LNCaP clone FGC (cell line): ENCODE measurements at regions not wholly inside any gene's neighbourhood (a gene's known extent, or its start where the extent isn't known, plus 50 kb on each side); places are given as distances from the start of the nearest gene placed in this dataset.

Experiments used
- DNase-seq: peaks from one replicate; pipeline ENCODE4 v3.0.0-alpha.2; 2011; ENCODE audit warnings: low read depth
- H3K4me3 ChIP-seq: 2 replicates; pipeline ENCODE4 v1.5.1; 2011; ENCODE audit warnings: mild to moderate bottlenecking, low read depth, low read length, control low read depth
- TF ChIP-seq, protein P1 (sequence below): IDR thresholded peaks from 2 replicates; pipeline ENCODE4 v1.5.1; 2012; ENCODE audit warnings: mild to moderate bottlenecking; ENCODE audit not compliant: control insufficient read depth, insufficient read depth; ENCODE audit errors: extremely low read depth

DNA sequence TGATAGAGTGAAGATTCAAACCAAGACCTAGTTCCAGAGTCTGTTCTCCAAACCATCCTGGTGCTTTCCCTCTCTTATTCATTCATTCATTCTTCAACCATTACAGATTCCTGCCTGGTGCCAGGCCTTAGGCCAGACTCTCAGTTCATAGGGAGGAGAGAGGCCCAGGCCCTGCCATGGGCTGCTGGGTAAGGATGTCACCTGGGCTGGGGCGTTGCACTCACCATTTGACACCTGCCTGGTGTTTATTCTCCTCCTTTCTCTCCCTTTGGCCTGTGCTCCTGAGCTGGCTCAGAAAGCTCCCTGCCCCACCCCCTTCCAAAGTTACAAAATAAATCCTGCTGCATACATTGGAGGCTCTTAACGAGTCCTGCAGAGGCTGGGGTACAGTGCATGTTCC lies 549.8 kb downstream of the MATN1 start:
- TF ChIP-seq, protein P1, sequence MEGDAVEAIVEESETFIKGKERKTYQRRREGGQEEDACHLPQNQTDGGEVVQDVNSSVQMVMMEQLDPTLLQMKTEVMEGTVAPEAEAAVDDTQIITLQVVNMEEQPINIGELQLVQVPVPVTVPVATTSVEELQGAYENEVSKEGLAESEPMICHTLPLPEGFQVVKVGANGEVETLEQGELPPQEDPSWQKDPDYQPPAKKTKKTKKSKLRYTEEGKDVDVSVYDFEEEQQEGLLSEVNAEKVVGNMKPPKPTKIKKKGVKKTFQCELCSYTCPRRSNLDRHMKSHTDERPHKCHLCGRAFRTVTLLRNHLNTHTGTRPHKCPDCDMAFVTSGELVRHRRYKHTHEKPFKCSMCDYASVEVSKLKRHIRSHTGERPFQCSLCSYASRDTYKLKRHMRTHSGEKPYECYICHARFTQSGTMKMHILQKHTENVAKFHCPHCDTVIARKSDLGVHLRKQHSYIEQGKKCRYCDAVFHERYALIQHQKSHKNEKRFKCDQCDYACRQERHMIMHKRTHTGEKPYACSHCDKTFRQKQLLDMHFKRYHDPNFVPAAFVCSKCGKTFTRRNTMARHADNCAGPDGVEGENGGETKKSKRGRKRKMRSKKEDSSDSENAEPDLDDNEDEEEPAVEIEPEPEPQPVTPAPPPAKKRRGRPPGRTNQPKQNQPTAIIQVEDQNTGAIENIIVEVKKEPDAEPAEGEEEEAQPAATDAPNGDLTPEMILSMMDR: no peak
- no peak overlapping the region for H3K4me3 ChIP-seq
- DNase-seq: no peak

DNA sequence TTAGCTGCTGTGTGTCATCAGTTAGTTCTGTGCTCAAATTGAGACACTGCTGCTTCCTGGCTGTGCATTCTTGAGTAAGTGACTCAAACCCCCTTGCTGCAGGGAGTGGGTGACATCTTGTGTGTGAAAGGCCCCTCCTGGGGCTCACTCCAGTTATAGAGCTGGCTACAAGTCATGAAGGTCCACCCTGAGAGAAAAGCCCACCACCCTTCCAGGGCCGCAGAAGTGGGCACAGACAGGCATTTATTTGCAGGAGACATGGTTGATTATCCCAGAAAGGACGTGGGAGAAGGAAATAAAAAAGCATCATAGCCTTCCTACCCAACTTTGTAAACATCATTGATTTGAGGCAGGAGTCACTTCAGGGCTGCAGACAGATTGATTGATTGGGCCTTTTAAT lies 550.6 kb downstream of the MATN1 start:
- no peak overlapping the region for H3K4me3 ChIP-seq
- TF ChIP-seq, protein P1: no peak
- DNase-seq: no peak

DNA sequence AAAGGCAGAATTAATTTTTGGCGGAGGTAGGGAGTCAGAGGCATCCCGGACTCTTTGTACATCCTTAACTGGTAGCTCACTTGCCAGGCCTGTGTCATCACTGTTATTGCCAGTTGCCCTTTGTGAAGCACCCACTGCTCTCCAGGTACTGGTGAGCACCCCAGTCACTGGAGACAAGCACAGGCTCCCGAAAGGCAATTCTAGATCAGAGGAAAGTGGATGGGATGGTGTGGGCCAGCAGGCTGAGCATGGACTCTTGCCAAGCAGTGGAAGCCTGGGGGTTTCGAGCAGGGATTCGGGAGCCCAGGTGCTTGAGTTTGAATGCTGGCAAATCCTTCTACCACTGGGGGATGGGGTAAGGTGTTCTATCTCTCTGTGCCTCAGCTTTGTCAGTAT lies 551.1 kb downstream of the MATN1 start:
- H3K4me3 ChIP-seq: no peak overlapping the region
- TF ChIP-seq, protein P1: no peak
- DNase-seq: no peak

DNA sequence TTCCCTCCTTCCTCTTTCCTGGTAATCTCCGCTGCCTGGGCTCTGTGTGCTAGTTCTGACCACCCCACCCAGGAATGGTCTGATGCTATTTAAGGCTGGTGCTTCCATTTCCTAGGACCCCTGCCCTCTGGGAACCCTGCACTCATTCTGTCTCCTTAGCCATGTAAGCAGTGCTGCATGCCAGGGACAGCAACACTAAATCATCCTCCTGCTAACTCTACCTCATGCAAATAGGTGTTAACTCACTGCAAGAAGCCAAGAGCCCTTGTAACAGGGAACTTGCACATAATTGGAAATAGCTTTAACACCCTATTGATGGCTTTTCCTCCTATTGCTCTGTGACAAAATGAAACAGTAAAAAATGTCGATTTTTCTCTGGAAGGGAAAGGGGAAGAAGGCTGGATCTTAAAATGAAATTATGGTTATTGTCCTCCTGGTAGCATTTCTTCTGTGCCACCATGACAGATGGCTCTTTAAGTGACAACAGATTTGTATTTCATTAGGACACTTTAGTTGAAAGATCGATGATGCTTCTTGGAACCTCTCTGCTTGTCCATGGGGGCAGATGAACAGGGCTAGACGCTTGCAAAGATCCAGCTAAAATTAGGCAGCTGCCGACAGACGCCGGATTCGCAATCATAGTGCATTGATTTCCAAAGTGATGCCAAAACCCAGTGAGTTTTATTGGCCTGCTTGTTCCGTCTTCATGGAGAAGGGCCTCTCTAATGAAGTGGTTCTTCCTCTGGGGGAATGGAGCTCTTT lies 551.7 kb downstream of the MATN1 start:
- TF ChIP-seq, protein P1: no peak
- no peak overlapping the region for H3K4me3 ChIP-seq
- DNase-seq: no peak

DNA sequence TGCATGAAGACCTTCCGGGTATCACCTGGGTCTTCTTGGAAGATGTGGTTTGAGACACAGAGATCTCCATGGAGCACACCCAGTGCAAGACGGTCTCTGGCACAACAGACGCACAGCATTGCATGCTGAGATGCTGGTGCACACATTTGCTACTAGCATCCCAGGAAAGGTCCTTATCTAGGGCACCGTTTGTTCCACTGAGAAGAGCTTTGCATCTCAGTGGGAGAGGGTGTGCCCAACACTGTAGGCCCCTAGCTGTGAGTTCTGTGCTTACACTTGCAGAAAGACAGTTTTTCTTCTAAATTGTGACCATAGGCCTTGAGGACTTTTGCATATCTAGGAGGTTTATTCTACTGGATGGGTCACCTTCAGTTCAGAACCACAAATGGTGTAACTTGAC lies 554.1 kb downstream of the MATN1 start:
- no peak overlapping the region for H3K4me3 ChIP-seq
- no peak for DNase-seq
- TF ChIP-seq, protein P1: no peak

DNA sequence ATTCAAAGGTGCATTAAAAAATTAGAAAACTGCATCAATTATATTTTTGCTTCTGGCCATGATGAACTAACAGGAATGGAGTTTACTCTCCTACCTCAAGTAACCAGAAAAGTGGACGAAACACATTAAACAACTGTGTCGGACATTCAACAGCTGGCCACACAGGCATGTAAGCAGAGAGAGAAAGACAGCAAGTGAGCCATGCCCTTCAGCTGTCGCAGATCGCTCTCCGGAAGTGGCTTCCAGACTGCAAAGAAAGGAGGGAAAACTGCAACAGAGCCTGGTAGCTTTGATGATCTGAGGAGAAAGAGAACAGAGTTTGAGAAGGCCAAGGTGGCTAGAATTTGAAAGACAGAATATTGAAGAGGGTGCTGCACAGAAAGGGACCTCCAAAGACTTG lies 557.2 kb downstream of the MATN1 start:
- TF ChIP-seq, protein P1: no peak
- no peak overlapping the region for H3K4me3 ChIP-seq
- DNase-seq: no peak

DNA sequence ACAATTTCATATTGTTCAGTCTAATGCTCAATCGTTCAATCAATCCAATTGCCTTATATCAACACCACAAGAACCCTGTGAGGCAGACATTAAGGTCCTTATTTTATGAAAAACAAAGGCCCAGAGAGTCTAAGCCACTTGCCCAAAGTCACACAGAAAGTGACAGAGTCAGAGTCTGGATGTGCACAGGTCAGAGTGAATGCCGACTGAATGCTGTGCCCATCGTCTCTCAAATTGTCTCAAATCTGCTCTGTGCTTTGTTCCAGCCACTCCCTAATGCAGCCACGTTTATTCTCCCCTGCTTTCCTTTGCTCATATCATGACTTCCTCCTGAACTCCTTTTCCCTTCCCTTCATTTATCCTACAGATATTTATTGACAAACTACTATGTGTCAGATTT lies 558.3 kb downstream of the MATN1 start:
- no peak for DNase-seq
- H3K4me3 ChIP-seq: no peak overlapping the region
- TF ChIP-seq, protein P1: no peak
